ENCODE measurements at regions not wholly inside any gene's neighbourhood (a gene's known extent, or its start where the extent isn't known, plus 50 kb on each side); places are given as distances from the start of the nearest gene placed in this dataset.
"Not testable (repeated sequence)": the region's sequence is repeated elsewhere in the genome, so short reads cannot be mapped to it uniquely, and the experiment has no call there.

DNA sequence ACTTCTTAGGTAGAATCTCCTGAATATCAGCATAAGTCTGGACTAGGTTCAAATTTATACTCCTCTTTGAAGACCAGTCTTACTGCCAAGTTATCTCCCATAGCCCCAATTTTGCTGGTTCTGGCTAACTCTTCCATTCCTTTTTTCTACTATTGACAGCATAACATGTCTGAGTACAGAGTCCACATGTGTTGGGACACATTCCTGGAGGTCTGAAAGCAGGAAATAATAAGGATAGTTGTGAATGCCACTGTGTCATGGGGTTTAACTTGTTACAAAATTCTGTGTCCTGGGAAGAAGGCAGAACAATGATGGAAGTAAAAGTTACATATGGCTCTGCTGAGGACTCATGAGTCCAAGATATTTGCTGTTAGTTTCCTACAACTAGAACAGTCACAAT lies 57.4 kb upstream of the ZBTB20 start:
- DNase-seq, result no peak

DNA sequence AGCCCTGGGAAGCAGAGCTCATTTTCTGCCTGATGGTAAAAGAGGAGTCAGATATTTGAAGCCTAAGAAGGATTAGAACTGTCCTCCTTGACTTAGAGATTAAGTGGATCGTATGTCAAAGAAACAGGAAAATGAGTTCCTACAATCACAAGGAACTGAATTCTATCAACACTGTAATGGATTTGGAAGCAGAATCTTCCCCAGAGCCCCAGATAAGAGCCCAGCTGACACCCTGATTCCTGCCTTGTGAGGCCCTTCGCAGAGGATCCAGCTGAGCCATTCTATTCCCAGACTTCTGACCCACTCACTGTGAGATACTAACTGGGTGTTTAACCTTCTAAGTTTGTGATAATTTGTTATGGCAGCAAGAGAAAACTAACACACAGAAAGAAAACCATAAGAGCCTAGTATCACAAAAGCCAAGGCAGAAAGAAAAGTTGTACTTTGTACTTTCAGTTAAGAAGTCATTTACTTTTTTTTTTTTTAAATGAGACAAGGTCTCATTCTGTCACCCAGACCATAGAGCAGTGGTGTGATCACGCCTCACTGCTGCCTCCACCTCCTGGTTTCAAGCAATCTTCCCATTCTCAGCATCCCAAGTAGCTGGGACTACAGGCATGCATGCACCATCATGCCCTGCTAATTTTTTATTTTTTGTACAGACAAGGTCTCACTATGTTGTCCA lies 61.1 kb upstream of the ZBTB20 start:
- no peak for DNase-seq

DNA sequence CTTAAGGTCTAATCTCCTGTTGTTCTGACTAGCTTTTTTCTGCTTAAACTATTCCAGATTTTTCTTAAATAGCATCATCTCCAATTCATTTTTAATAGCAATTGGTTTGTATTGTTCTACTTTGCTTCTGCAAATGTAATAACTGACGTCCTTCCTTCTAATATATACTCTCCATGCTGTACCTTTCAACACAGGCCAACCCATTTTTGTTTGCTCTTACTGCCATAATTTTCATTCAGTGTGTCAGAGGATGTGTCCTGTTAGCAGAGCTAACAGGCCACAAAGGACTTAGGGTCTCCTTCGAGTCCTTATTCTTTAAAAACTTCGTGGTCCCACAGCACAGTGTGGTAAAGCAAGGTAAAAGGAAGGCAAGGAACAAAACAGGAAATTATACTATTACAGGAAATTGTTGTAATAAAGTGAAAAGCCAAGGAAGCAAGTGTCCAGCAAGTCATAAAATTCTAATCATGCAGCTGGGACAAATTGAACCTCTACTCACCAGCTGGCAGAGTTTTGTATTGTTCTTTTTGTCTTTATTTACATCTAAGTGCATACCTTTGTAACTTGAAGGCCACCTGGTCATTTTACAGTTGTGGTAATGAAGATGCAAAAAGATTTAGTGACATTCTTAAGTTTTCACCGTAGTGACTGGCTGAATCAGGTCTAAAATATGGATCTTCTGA lies 64.9 kb upstream of the ZBTB20 start:
- no peak for DNase-seq

DNA sequence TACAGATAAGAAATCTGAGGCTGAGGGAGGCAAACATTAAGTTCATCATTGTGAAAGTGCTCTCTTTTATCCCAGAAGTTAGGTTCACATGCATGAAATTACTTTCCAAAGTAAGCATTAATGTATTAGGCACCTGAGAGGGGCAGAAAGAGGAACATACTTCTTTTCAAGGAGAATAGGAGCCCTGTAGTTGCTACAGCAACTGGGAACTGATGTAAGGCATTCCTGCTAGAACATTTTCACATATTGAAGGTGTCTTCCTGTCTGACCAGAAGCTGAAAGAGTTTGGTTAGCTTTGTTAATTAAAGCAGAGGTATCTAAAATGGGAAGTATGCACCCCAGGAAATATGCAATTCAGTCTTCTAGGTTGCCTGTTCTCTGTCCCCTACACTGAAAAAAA lies 65.5 kb upstream of the ZBTB20 start:
- DNase-seq, result no peak

DNA sequence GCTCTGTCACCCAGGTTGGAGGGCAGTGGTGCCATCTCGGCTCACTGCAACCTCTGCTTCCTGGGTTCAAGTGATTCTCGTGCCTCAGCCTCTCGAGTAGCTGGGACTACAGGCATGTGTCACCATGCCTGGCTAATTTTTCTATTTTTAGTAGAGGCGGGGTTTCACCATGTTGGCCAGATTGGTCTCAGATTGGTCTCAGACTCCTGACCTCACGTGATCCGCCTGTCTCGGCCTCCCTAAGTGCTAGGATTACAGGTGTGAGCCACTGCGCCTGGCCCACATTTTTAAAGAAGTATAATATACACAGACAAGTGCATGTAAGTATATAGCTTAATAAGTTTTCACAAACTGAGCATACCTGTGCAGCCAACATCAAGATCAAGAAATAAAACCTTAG lies 66.0 kb upstream of the ZBTB20 start:
- DNase-seq, result not testable (repeated sequence)

DNA sequence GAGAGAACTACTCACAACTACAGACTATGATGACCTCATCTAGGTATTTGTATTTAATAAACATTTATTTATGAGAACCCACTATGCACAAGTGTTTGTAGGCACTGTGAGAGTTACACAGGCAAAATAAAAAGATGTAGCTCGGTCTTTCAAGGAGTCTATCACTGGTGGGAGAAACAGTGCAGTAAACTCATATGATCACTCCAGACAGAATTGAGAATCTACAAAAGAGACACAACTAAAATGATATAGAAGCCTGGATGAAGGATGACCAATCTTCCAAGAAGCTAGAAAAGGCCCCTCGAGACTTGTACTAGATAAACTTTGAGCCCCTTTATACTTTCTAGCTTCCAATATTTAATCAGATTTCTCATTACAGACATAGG lies 70.2 kb upstream of the ZBTB20 start:
- DNase-seq, result peak; percentile 8

DNA sequence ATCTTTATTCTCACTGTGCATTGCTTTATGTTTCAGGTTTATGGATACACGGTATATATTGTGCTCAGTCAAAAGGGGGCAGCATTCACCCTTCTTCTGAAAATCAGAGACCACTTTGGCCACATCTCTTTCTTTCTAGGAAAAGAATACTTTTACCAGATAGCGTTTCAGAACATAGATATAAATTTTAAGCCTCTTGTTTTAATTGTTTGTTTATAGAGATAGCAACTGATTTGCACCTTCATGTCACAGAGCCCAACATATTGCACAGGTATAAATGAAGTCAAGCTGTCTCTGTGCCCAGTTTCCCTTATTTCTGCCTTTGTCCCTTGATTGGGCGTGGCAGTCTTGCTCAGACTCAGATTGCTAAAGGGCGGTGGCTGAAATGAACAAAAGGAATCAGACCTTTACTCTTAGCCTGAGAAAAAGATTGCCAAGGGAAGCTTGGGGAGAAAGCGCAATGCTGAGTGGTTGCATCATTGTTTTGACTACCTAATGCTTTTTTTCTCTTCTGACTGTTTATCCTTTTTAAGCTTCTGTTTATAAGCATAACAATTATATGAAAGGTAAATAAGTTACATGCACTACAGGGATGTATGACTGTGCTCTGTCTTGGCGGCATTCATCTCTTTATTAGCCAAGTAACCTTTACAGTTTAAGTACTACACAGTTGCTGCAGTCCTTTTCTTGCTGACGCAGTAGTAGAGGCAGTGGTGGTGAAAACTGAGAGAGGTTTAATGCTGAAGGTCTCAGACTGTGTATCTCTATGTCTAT lies 70.8 kb upstream of the ZBTB20 start:
- peak; percentile 37 for DNase-seq

DNA sequence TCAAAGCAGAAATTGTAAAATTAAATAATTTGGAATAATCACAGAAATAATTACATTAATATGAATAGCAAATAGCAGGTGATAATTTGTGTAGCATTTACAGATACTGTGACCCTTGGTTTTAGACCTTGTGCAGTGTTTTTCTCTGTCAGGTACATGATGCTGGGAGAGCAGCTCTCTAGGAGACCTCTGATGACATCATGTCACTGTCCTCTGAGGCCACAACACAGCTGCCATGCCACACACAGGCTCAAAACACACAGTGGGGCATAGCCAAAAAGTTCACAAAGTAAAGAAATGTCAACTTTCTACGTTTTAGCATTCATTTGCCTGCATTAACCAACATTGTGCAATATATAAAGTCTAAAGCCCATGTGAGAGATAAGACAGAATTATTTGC lies 71.8 kb upstream of the ZBTB20 start:
- DNase-seq, result no peak

DNA sequence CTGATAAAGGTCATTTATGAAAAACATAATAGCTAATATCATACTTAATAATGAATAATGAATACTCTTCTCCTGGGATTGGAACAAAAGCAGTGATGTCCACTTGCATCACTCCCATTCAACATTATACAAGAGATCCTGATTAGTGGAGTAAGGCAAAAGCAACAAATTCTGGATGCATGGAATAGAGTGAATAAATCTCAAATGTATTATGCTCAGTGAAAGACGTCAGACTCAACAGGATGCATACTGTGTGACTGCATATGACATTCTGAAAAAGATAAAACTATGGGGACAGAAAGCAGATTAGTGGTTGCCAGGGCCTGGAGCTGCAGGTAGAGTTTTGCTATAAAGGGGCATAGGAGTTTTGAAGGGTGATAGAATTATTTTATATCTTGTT lies 77.6 kb upstream of the ZBTB20 start:
- no peak for DNase-seq

DNA sequence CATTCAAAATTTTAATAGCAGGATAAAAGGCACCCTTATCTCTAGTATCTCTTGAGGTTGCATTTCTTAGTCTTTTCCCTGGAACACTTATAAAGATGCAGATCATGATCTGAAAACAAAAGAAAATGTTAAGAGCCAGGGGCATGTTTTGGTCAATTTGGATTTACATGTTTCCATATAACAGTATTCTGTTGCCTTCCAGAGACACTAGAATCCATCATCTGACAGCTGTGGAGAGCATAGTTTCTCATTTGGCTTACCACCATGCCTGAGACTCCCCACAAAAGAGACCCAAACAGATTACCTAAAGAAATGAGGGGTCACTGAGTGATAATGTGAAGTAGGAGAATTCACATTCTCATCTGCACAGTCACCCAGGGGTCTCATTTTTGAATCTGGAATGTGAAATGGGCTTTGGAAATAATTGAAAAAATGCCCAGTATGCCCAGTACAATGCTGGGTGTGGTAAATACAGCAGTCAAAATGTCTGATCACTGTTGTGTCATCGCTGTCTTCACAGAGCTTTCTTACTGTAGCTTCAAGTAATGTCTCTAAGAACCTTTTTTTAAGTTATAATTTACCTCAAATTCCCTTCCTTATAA lies 79.9 kb upstream of the ZBTB20 start:
- DNase-seq, result no peak

DNA sequence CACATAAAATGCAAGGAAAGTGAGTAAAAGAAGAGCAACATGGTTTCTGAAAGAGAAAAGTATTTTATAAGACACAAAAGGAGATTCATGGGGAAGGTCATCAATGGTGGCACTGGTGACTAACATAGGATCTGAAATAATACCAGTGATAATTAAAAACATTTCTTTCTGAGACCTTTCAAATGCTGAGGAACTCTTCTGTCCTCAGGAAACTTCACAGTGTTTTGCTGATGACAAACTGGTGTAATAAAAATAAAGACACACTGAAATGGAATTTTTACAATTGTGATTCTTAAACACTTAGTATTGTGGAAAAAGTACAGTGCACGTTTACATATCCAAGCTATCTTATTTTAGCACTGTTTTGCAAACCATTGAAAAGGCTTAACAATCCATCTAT lies 80.4 kb upstream of the ZBTB20 start:
- no peak for DNase-seq

DNA sequence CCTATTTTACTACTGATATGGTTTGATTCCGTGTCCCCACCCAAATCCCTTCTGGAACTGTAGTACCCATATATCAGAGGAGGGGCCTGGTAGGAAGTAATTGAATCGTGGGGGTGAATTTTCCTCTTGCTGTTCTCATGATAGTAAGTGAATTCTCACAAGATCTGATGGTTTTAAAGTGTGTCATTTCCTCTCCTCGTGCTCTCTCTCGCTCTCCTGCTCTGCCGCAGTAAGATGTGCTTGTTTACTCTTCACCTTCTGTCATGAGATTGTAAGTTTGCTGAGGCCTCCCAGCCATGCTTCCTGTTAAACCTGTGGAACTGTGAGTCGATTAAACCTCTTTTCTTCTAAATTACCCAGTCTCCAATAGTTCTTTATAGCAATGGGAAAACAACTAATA lies 81.2 kb upstream of the ZBTB20 start:
- DNase-seq, result no peak

DNA sequence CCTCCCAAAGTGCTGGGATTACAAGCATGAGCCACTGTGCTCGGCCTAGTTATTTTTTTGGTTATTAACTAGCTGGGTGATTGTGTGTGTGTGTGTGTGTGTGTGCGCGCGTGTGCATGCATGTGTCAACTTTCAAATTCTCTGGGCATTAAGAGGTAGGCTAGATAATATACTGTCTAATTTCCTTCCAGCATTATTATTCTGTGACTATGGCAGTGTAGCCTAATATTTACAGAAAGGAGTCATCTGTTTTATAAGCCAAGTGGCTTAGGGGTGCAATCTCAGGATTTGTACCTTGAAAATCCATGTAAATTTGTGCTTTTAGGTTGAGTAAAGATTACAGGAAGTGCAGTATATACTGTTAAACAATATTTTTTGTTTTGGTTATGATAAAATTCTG lies 85.1 kb upstream of the ZBTB20 start:
- no peak for DNase-seq

DNA sequence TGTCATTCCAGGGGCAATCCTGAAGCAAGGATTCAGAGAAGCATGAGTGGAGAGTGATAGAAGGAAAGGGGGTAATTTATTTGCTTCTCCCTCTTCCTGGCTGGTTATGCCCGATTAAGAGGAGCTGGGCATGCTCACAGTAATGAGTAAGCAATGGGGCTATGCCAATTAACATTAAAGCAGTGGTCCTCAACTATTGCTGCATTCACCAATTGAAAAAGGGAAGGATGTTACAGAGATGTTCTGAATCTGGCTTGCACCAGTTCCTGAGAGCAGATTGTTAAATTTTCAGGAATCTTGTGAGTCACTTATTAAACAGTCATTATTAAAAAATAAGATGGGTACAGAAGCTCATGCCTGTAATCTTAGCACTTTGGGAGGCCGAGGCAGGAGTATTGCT lies 85.9 kb upstream of the ZBTB20 start:
- DNase-seq, result no peak

DNA sequence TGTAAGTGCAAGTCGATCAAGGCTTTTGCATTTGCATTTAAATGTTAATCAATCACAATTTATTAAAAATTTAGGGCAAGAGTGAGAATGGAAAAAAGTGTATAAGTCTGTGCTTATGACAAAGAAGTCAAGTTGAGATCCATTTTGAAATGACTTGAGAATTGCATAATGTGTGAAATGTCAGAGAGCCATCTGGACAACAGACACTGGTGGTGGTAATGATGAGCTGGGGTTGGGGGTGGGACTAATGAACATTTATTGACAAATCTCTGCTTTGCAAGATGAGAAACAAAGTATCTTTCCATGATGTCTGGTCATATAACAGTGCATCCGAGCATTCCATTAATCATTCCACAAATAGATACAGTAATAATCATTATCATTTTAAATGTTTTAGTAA lies 89.4 kb upstream of the ZBTB20 start:
- no peak for DNase-seq

DNA sequence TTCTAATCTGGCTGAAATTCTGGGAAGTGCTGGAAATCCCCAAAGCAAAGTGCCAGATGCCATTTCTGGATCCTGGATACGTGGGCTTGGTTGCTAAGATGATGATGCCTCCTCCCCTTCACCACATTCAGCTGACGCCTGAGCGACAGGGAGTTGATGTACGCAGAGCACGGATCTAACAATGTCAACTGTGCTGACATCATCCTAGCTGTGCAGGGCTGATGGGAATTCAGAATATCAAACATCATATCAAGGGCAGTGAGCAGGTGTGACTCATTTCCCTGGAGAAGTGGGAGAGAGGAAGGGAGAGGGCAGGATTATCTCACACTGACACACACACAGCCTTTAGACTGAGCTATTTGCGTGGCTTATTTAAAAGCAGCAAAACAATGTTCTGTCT lies 92.6 kb upstream of the ZBTB20 start:
- no peak for DNase-seq

DNA sequence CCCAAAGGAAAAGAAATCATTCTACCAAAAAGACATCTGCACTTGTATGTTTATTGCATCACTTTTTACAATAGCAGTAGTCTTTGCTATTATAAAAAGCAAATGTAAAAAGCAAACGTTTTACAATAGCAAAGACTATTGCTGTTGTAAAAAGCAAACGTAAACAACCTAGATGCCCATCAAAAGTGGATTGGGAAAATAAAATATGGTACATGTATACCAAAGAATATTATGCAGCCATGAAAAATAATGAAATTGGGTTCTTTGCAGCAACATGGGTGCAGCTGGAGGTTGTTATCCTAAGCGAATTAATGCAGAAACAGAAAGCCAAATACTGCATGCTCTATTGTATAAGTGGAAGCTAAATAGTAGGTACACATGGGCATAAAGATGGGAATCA lies 97.3 kb upstream of the ZBTB20 start:
- DNase-seq, result no peak

DNA sequence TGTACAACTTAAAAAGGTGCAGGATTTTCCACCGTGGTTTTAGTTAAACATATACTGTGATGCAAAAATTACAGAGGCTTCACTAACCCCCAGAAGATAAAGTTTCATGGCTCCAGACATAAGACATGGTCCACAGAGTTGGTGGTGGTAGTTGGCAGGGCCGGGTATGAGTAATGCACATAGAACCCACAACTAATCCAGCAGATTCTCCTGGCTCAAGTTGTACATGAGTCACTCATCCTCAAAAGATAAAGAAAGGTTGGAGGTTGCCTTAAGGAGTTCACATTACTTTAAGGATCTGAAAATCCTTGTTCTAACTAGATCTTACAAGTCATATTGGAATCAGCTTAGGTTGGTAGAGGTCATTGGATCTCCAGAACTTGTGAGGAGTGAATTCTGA lies 98.3 kb upstream of the ZBTB20 start:
- DNase-seq, result no peak

DNA sequence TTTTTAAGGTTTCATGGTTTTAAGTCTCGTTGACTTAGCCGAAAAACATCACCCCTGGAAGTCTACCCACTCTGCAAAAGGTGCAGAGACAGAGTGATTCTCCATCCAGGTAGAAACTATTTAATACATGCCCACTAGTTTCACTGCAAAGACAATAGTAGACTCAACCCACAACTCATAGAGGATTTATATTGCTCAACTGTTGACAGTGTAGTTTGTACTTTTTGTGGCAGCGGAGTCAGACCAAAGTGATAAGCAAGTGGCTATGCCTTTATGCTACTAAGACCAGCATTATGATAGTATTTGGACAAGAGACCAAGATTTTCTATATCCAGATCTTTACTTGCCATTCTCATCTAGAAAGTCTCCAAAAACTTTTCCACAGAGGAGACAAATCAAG lies 98.8 kb upstream of the ZBTB20 start:
- DNase-seq, result no peak

DNA sequence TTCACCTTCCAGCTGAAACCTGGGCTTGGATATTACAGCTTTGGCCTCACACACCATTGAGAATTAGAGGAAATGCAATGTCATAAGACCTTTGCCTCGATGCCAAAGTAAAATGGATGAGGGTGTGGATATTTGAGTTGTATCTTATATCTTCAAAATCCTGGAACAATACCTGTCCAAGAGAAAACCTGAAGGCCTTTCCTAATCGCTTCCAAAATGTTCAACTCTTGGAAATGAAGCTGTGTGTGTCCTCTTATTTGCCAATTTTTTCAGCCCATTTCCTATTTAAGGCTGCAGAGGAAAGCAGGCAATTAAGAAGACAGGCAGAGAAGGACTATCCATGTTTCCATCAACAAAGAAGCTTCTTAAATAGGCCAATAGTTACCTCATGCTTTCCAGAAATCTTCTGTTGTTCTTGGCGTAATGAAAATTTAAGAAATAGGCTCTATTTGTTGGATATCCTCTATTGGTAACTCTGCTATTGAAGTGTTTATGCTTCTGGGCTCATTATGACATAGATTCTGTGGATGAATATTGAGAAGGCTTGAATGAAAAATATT lies 99.5 kb upstream of the ZBTB20 start:
- DNase-seq, result no peak

DNA sequence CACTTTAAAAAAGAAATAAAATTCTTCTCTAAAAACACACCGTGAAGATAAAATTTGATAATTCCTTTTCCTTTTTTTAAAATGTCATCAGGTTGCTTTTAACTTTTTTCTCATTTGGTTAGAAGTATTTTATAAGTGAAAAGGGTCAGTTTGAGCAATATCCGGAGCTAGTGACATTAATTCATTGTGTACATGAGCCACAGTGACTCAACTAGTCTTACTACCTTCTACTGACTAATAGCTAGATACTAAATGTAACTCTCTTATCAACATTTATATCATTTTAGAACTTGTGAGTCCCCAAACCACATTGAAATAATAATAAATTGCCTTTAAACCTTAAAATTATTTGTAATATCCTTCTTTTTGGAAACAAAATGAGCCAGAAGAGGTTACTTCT lies 101.2 kb upstream of the ZBTB20 start:
- no peak for DNase-seq

DNA sequence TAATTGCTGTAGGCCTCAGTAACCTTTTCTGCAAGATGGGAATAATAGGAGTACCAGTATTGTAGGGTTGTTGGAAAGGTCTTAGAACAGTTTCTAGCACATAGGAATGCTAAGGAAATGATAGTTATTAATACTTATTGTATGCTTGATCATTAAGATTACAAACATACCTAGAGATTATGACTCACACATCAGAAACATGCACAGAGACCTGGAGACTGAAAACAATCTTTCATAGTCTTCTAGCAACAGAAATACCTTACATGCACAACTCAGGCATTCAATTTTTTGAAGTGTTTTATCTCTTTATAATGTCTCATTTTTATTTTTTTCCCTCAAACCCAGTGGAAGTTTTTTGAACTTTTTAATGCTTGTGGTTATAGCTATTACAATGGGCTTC lies 104.4 kb upstream of the ZBTB20 start:
- no peak for DNase-seq

DNA sequence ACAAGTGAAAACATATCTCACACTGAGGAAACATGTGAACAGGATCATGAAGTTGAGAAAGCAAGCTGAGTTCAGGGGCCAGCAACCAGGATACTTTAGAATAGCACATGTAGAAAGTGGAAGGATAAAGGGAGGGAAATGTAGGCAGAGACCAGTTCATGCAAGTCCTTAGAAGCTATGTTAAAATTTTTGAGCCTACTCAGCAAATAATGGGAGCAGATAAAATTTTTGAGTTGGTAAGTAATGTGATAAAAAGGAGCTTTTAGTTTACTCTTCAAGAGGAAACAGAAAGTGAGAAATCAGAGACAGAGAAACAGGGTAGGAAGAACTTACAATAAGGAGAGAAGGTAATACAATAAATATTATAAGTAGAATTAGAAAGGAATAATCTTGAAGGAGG lies 105.6 kb upstream of the ZBTB20 start:
- no peak for DNase-seq

Data from right kidney (tissue), 1 donor.